CD4-positive, alpha-beta T cell (primary cell): ENCODE measurements at regions not wholly inside any gene's neighbourhood (a gene's known extent, or its start where the extent isn't known, plus 50 kb on each side); places are given as distances from the start of the nearest gene placed in this dataset.

Source experiments
- ATAC-seq: fragments of 200-7000 bp; cut with Tn5 transposase; one replicate; pipeline ENCODE4 v1.10.0; 2022; ENCODE audit warnings: mild to moderate bottlenecking; ENCODE audit not compliant: poor library complexity
- CTCF ChIA-PET: fragments of 350-600 bp; sonication (Branson Sonifier 250); formaldehyde crosslinking; loops from one replicate; lab custom pipeline; 2021; ENCODE audit warnings: antibody characterized with exemption, inconsistent platforms; lab: Charles Lee
- POLR2A ChIA-PET: fragments of 350-600 bp; sonication (Branson Sonifier 250); formaldehyde crosslinking; loops from one replicate; lab custom pipeline; 2021; ENCODE audit warnings: antibody characterized with exemption, inconsistent platforms; lab: Charles Lee
- DNase-seq, 14 experiments: peaks; one replicate each; pipeline ENCODE4 v3.0.0-alpha.2; 2013 to 2020; ENCODE audit warnings: mixed read lengths in 2 of 14
- H3K27ac ChIP-seq, 2 donors: one replicate each; pipeline versions ENCODE4 v1.5.1 to v1.7.0; 2013; ENCODE audit warnings: low read length in 2 of 2, low read depth in 1 of 2, mild to moderate bottlenecking in 1 of 2
- H3K27me3 ChIP-seq, 2 experiments: 1 replicate in 1 of 2; 2 replicates in 1 of 2; pipeline versions ENCODE4 v1.6.1 to v1.7.0; 2013; ENCODE audit warnings: low read length in 2 of 2, control low read depth in 1 of 2, mild to moderate bottlenecking in 1 of 2, moderate library complexity in 1 of 2; ENCODE audit not compliant: insufficient read depth in 2 of 2, control insufficient read depth in 1 of 2
- H3K36me3 ChIP-seq: one replicate; pipeline ENCODE4 v1.6.1; 2013; ENCODE audit warnings: low read length, control low read depth; ENCODE audit not compliant: insufficient read depth
- H3K4me1 ChIP-seq: one replicate; pipeline ENCODE4 v1.6.1; 2013; ENCODE audit warnings: low read length, control low read depth; ENCODE audit not compliant: insufficient read depth
- H3K4me3 ChIP-seq: one replicate; pipeline ENCODE4 v1.5.1; 2013; ENCODE audit warnings: mild to moderate bottlenecking, low read length, moderate library complexity
- H3K9me3 ChIP-seq, 2 experiments: 1 replicate in 1 of 2; 2 replicates in 1 of 2; pipeline versions ENCODE4 v1.6.1 to v1.7.0; 2013; ENCODE audit warnings: low read length in 2 of 2, mild to moderate bottlenecking in 2 of 2, control low read depth in 1 of 2, moderate library complexity in 1 of 2; ENCODE audit not compliant: control insufficient read depth in 1 of 2, insufficient read depth in 1 of 2
- H3K27ac Mint-ChIP-seq: one replicate; pipeline ENCODE4 v1.8.0; 2020; ENCODE audit warnings: mixed read lengths
- H3K27me3 Mint-ChIP-seq: one replicate; pipeline ENCODE4 v1.8.0; 2021; ENCODE audit warnings: mixed read lengths
- H3K36me3 Mint-ChIP-seq: one replicate; pipeline ENCODE4 v1.8.0; 2021; ENCODE audit warnings: low read depth, mixed read lengths
- H3K4me1 Mint-ChIP-seq: one replicate; pipeline ENCODE4 v1.8.0; 2021; ENCODE audit warnings: low read depth, mixed read lengths
- H3K4me3 Mint-ChIP-seq: one replicate; pipeline ENCODE4 v1.8.0; 2020; ENCODE audit warnings: mild to moderate bottlenecking, mixed read lengths
- H3K9me3 Mint-ChIP-seq: one replicate; pipeline ENCODE4 v1.8.0; 2020; ENCODE audit warnings: mixed read lengths
- CTCF ChIP-seq: fragments of 200-600 bp; IDR thresholded peaks from one replicate; pipeline ENCODE4 v1.8.0; 2022; ENCODE audit warnings: antibody characterized with exemption, mild to moderate bottlenecking
- intact Hi-C, 2 experiments: fragments of 100-400 bp; cut with DNase I in 1 of 2; cut with micrococcal nuclease in 1 of 2; formaldehyde crosslinking; loops; one replicate each; pipeline versions ENCODE4 v1.15.1 to v1.9.0; 2023 to 2025; cut with DNase I, micrococcal nuclease

GRCh38 chr20:41938353-41938752, 320.2 kb upstream of the CHD6 start:
- DNase-seq (no peak), ATAC-seq (no peak)
- no peak overlapping the region for H3K4me3 ChIP-seq
- H3K9me3 Mint-ChIP-seq = no peaks in the 10 kb centered on the region
- CTCF ChIA-PET = no interaction called here
- POLR2A ChIA-PET = no interaction called here
- no peak overlapping the region for H3K27ac Mint-ChIP-seq
- H3K36me3 Mint-ChIP-seq = no peaks in the 10 kb centered on the region
- H3K27me3 ChIP-seq = no peaks in the 10 kb centered on the region
- no peak for TF ChIP-seq CTCF
- H3K4me3 Mint-ChIP-seq = no peak overlapping the region
- H3K4me1 ChIP-seq = no peaks in the 10 kb centered on the region
- peaks cover 5% of the 10 kb centered on the region for H3K27me3 Mint-ChIP-seq
- H3K4me1 Mint-ChIP-seq = no peaks in the 10 kb centered on the region
- no peak overlapping the region for H3K27ac ChIP-seq
- intact Hi-C loops = no loop called here
- H3K9me3 ChIP-seq = peaks cover 0 to 9% of the 10 kb centered on the region in 2 experiments
- no peaks in the 10 kb centered on the region for H3K36me3 ChIP-seq

DNA sequence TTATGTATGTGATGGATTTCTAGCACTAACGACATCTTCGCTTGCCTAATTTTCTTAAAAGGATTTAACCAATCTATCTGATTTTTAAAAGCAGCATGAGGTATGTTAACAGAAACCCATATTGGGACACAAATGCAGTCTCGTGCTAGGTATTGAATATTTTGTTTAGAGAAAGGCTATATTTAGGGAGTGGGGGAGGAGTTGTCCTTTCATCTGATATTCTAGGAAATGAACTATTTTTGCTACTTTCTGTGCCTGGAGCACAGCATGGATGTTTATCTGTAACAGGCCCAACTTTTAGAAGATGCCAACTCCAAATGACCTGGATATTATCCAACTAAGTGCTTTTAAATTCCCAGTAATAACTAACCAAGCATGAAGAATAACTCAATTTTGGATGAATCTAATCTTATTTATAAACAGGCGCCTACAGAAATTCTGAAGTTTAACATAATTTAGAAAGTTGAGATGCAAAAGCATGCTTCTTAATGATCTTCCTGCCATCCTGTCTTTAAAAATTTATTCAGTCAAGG, 317.1 kb upstream of the CHD6 start:
- no peak overlapping the region for H3K4me3 ChIP-seq
- Mint-ChIP-seq H3K27me3 (peaks cover 13% of the 10 kb centered on the region), H3K27ac (no peak overlapping the region), H3K4me1 (no peaks in the 10 kb centered on the region), H3K36me3 (no peaks in the 10 kb centered on the region), H3K4me3 (no peak overlapping the region), H3K9me3 (no peaks in the 10 kb centered on the region)
- no peak for TF ChIP-seq CTCF
- ATAC-seq (no peak), DNase-seq (no peak)
- POLR2A ChIA-PET = no interaction called here
- H3K4me1 ChIP-seq = no peaks in the 10 kb centered on the region
- intact Hi-C loops = no loop called here
- no peaks in the 10 kb centered on the region for H3K27me3 ChIP-seq
- H3K27ac ChIP-seq = no peak overlapping the region
- H3K36me3 ChIP-seq = no peaks in the 10 kb centered on the region
- H3K9me3 ChIP-seq = peaks cover 0 to 18% of the 10 kb centered on the region in 2 experiments
- CTCF ChIA-PET = no interaction called here

DNA sequence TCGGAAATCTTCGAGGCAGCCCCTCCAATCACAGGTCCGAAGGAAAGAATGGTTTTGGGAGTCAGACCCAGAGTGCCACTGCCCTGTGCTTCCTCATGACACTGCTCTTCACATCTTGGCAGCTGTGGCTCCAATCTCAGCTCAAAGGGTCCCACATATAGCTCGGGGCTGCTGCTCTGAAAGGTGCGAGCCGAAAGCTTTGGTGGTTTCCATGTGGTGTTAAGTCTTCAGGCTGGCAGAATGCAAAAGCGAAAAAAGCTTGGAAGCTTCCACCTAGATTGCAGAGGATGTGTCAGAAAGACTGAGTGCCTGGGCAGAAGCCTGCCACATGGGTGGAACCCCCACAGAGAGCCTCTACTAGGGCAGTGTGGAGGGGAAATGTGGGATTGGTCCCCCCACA, 314.3 kb upstream of the CHD6 start:
- Histone ChIP-seq H3K27ac (no peak overlapping the region), H3K4me1 (no peaks in the 10 kb centered on the region), H3K36me3 (no peaks in the 10 kb centered on the region), H3K9me3 (peaks cover 0 to 18% of the 10 kb centered on the region in 2 experiments), H3K27me3 (no peaks in the 10 kb centered on the region), H3K4me3 (no peak overlapping the region)
- peaks cover 3% of the 10 kb centered on the region for H3K9me3 Mint-ChIP-seq
- TF ChIP-seq CTCF = no peak
- H3K27ac Mint-ChIP-seq = no peak overlapping the region
- H3K4me1 Mint-ChIP-seq = no peaks in the 10 kb centered on the region
- H3K27me3 Mint-ChIP-seq = peaks cover 31% of the 10 kb centered on the region
- CTCF ChIA-PET = no interaction called here
- POLR2A ChIA-PET = no interaction called here
- intact Hi-C loops = no loop called here
- H3K4me3 Mint-ChIP-seq = no peak overlapping the region
- no peaks in the 10 kb centered on the region for H3K36me3 Mint-ChIP-seq
- no peak for ATAC-seq
- DNase-seq = no peak
